ENCODE measurements at regions not wholly inside any gene's neighbourhood (a gene's known extent, or its start where the extent isn't known, plus 50 kb on each side); places are given as distances from the start of the nearest gene placed in this dataset.

DNA sequence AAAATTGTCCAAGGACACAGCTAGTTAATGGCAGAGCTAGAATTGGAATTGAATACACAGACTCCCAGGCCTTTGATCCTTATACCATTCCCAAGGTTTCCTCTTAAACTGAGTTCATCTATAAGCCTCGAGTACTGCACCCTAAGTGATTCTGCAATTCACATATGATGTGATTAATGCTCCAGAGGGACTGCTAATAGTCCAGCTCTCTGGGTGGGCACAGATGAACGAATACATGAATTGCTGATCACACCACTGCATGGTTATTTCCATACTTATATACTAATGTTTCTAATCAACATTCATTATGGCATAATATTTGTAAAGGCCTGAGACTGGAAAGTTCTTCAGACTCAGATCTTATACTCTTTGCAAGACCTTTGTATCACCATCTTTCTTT is 101.8 kb downstream of the NUFIP1 start:
- Histone ChIP-seq H3K4me3 (ENCODE audit: low read length) (no peak overlapping the region), H3K4me1 (ENCODE audit: control insufficient read depth, insufficient read depth, low read length) (no peaks in the 10 kb centered on the region), H3K27ac (ENCODE audit: low read length) (no peak overlapping the region), H3K27me3 (ENCODE audit: control insufficient read depth, insufficient read depth, low read length) (no peaks in the 10 kb centered on the region), H3K36me3 (ENCODE audit: control insufficient read depth, insufficient read depth, low read length) (no peaks in the 10 kb centered on the region), H3K9me3 (ENCODE audit: control insufficient read depth, insufficient read depth, low read length) (no peaks in the 10 kb centered on the region)
- no peak for DNase-seq (ENCODE audit: low read depth, low spot score)
- WGBS (ENCODE audit: insufficient coverage, insufficient read length): no CpG with 5 or more reads among the region's 2 CpGs

DNA sequence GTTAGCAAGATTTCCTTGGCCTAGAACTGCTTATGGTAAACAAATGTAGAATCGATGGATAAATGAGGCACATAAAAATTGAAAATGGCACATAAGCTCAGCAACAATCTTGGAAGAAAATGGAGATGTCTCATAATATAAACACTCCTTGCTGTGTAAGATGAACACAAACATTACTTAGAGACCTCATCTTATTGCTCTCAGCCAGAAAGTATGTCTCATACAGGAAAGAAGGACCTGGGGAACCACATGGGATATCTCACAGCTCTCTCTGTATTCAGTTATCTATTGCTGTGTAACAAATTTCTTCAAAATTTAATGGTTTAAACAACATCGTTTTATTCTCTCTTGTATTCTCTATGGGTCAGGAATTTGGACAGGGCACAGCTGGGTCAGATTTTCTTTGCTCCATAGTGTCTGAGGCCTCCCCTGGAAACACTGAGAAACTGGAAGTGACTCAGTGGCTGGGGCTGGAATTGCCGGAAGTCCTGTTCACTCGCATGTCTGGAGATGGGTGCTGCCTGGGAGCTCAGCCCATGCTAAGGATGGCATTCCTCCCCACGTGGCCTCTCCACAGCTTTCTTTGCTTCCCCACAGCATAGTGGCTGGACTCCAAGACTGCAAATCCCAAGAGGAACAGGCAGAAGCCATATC is 105.1 kb downstream of the NUFIP1 start:
- H3K27me3 ChIP-seq (ENCODE audit: control insufficient read depth, insufficient read depth, low read length): no peaks in the 10 kb centered on the region
- H3K4me3 ChIP-seq (ENCODE audit: low read length): no peak overlapping the region
- no peaks in the 10 kb centered on the region for H3K9me3 ChIP-seq (ENCODE audit: control insufficient read depth, insufficient read depth, low read length)
- no CpG with 5 or more reads among the region's 5 CpGs for WGBS (ENCODE audit: insufficient coverage, insufficient read length)
- no peaks in the 10 kb centered on the region for H3K36me3 ChIP-seq (ENCODE audit: control insufficient read depth, insufficient read depth, low read length)
- DNase-seq (ENCODE audit: low read depth, low spot score): no peak
- no peak overlapping the region for H3K27ac ChIP-seq (ENCODE audit: low read length)
- H3K4me1 ChIP-seq (ENCODE audit: control insufficient read depth, insufficient read depth, low read length): no peaks in the 10 kb centered on the region

GRCh38 chr13:44879452-44880058 is 109.7 kb downstream of the NUFIP1 start:
- Histone ChIP-seq H3K4me3 (ENCODE audit: low read length) (no peak overlapping the region), H3K27ac (ENCODE audit: low read length) (no peak overlapping the region), H3K27me3 (ENCODE audit: control insufficient read depth, insufficient read depth, low read length) (no peaks in the 10 kb centered on the region), H3K4me1 (ENCODE audit: control insufficient read depth, insufficient read depth, low read length) (no peaks in the 10 kb centered on the region), H3K36me3 (ENCODE audit: control insufficient read depth, insufficient read depth, low read length) (no peaks in the 10 kb centered on the region), H3K9me3 (ENCODE audit: control insufficient read depth, insufficient read depth, low read length) (no peaks in the 10 kb centered on the region)
- DNase-seq (ENCODE audit: low read depth, low spot score): peak; percentile 16
- no CpG with 5 or more reads among the region's 5 CpGs for WGBS (ENCODE audit: insufficient coverage, insufficient read length)

- DNase-seq (ENCODE audit: low read depth, low spot score): peak; percentile 68
- Histone ChIP-seq H3K27ac (ENCODE audit: low read length) (no peak overlapping the region), H3K27me3 (ENCODE audit: control insufficient read depth, insufficient read depth, low read length) (no peaks in the 10 kb centered on the region), H3K4me1 (ENCODE audit: control insufficient read depth, insufficient read depth, low read length) (no peaks in the 10 kb centered on the region), H3K4me3 (ENCODE audit: low read length) (no peak overlapping the region), H3K36me3 (ENCODE audit: control insufficient read depth, insufficient read depth, low read length) (no peaks in the 10 kb centered on the region), H3K9me3 (ENCODE audit: control insufficient read depth, insufficient read depth, low read length) (no peaks in the 10 kb centered on the region)
- WGBS (ENCODE audit: insufficient coverage, insufficient read length): no CpG with 5 or more reads among the region's 22 CpGs
These were observed 112.4 kb downstream of the NUFIP1 start for GRCh38 chr13:44876782-44877324.

- H3K36me3 ChIP-seq (ENCODE audit: control insufficient read depth, insufficient read depth, low read length): no peaks in the 10 kb centered on the region
- H3K4me1 ChIP-seq (ENCODE audit: control insufficient read depth, insufficient read depth, low read length): no peaks in the 10 kb centered on the region
- H3K4me3 ChIP-seq (ENCODE audit: low read length): no peak overlapping the region
- H3K27ac ChIP-seq (ENCODE audit: low read length): no peak overlapping the region
- no peaks in the 10 kb centered on the region for H3K27me3 ChIP-seq (ENCODE audit: control insufficient read depth, insufficient read depth, low read length)
- no peaks in the 10 kb centered on the region for H3K9me3 ChIP-seq (ENCODE audit: control insufficient read depth, insufficient read depth, low read length)
- WGBS (ENCODE audit: insufficient coverage, insufficient read length): no CpG with 5 or more reads among the region's 8 CpGs
- no peak for DNase-seq (ENCODE audit: low read depth, low spot score)
These were observed 114.2 kb downstream of the NUFIP1 start for GRCh38 chr13:44874886-44875630.

GRCh38 chr13:44874176-44874575 is 115.1 kb downstream of the NUFIP1 start:
- H3K27ac ChIP-seq (ENCODE audit: low read length): no peak overlapping the region
- no peak overlapping the region for H3K4me3 ChIP-seq (ENCODE audit: low read length)
- no CpG with 5 or more reads among the region's 8 CpGs for WGBS (ENCODE audit: insufficient coverage, insufficient read length)
- DNase-seq (ENCODE audit: low read depth, low spot score): no peak
- no peaks in the 10 kb centered on the region for H3K36me3 ChIP-seq (ENCODE audit: control insufficient read depth, insufficient read depth, low read length)
- H3K9me3 ChIP-seq (ENCODE audit: control insufficient read depth, insufficient read depth, low read length): no peaks in the 10 kb centered on the region
- H3K4me1 ChIP-seq (ENCODE audit: control insufficient read depth, insufficient read depth, low read length): no peaks in the 10 kb centered on the region
- no peaks in the 10 kb centered on the region for H3K27me3 ChIP-seq (ENCODE audit: control insufficient read depth, insufficient read depth, low read length)

DNA sequence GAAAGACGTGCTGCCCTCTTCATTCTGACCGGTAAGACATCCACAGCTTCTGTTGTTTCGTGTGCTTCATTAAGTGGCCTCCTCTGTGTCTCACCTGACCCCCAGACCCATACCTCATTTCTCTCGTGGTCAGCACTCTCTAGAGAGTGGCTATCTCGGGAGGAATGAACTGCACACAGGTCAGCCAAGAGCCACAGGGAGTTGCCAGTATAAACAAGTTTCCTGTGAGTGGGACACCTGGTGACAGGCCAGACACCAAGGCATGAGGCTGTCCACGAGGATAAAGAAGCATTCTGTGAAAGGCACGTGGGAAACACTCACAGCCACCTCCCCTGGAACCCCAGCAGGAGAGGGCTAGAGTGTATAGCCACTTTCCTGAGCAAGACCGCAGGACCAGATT is 115.8 kb downstream of the NUFIP1 start:
- no CpG with 5 or more reads among the region's 8 CpGs for WGBS (ENCODE audit: insufficient coverage, insufficient read length)
- no peaks in the 10 kb centered on the region for H3K36me3 ChIP-seq (ENCODE audit: control insufficient read depth, insufficient read depth, low read length)
- no peak for DNase-seq (ENCODE audit: low read depth, low spot score)

GRCh38 chr13:44872751-44873150 is 116.5 kb downstream of the NUFIP1 start:
- Histone ChIP-seq H3K27ac (ENCODE audit: low read length) (no peak overlapping the region), H3K36me3 (ENCODE audit: control insufficient read depth, insufficient read depth, low read length) (no peaks in the 10 kb centered on the region), H3K4me3 (ENCODE audit: low read length) (no peak overlapping the region), H3K27me3 (ENCODE audit: control insufficient read depth, insufficient read depth, low read length) (no peaks in the 10 kb centered on the region), H3K9me3 (ENCODE audit: control insufficient read depth, insufficient read depth, low read length) (no peaks in the 10 kb centered on the region; the same call in 1 of the 2 replicates), H3K4me1 (ENCODE audit: control insufficient read depth, insufficient read depth, low read length) (no peaks in the 10 kb centered on the region)
- no peak for DNase-seq (ENCODE audit: low read depth, low spot score)
- no CpG with 5 or more reads among the region's 13 CpGs for WGBS (ENCODE audit: insufficient coverage, insufficient read length)

More for the DNA sequence above, 115.8 kb downstream of the NUFIP1 start:
- no peaks in the 10 kb centered on the region for H3K27me3 ChIP-seq (ENCODE audit: control insufficient read depth, insufficient read depth, low read length)
- H3K4me3 ChIP-seq (ENCODE audit: low read length): no peak overlapping the region
- H3K9me3 ChIP-seq (ENCODE audit: control insufficient read depth, insufficient read depth, low read length): no peaks in the 10 kb centered on the region; the same call in 1 of the 2 replicates
- no peaks in the 10 kb centered on the region for H3K4me1 ChIP-seq (ENCODE audit: control insufficient read depth, insufficient read depth, low read length)
- H3K27ac ChIP-seq (ENCODE audit: low read length): no peak overlapping the region

GRCh38 chr13:44870456-44870929 is 118.8 kb downstream of the NUFIP1 start:
- DNase-seq (ENCODE audit: low read depth, low spot score): no peak
- no CpG with 5 or more reads among the region's 6 CpGs for WGBS (ENCODE audit: insufficient coverage, insufficient read length)
- Histone ChIP-seq H3K4me1 (ENCODE audit: control insufficient read depth, insufficient read depth, low read length) (no peaks in the 10 kb centered on the region), H3K4me3 (ENCODE audit: low read length) (no peak overlapping the region), H3K36me3 (ENCODE audit: control insufficient read depth, insufficient read depth, low read length) (no peaks in the 10 kb centered on the region), H3K9me3 (ENCODE audit: control insufficient read depth, insufficient read depth, low read length) (no peaks in the 10 kb centered on the region; the same call in 1 of the 2 replicates), H3K27ac (ENCODE audit: low read length) (no peak overlapping the region), H3K27me3 (ENCODE audit: control insufficient read depth, insufficient read depth, low read length) (no peaks in the 10 kb centered on the region)

DNA sequence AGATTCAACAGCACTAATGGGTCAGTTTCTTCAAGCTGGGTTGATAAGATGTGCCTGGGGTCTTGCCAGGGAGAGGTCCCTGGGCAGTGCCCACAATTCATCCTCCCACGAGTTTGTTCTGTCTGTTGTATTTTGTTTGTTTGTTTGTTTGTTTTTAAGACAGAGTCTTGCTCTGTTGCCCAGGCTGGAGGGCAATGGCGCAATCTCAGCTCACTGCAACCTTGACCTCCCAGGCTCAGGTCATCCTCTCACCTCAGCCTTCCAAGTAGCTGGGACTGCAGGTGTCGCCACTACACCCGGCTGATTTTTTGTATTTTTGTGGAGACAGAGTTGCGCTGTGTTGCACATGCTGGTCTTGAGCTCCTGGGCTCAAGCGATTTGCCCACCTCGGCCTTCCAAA is 120.1 kb downstream of the NUFIP1 start:
- Histone ChIP-seq H3K27ac (ENCODE audit: low read length) (no peak overlapping the region), H3K27me3 (ENCODE audit: control insufficient read depth, insufficient read depth, low read length) (no peaks in the 10 kb centered on the region), H3K4me3 (ENCODE audit: low read length) (no peak overlapping the region), H3K9me3 (ENCODE audit: control insufficient read depth, insufficient read depth, low read length) (no peaks in the 10 kb centered on the region; the same call in 1 of the 2 replicates), H3K4me1 (ENCODE audit: control insufficient read depth, insufficient read depth, low read length) (no peaks in the 10 kb centered on the region), H3K36me3 (ENCODE audit: control insufficient read depth, insufficient read depth, low read length) (no peaks in the 10 kb centered on the region)
- DNase-seq (ENCODE audit: low read depth, low spot score): no peak
- no CpG with 5 or more reads among the region's 7 CpGs for WGBS (ENCODE audit: insufficient coverage, insufficient read length)
